NCI-H1436 treated with DMSO at 0.1 percent for 48 hours (cell line): ENCODE measurements at regions not wholly inside any gene's neighbourhood (a gene's known extent, or its start where the extent isn't known, plus 50 kb on each side); places are given as distances from the start of the nearest gene placed in this dataset.
"Not testable (repeated sequence)": the region's sequence is repeated elsewhere in the genome, so short reads cannot be mapped to it uniquely, and the experiment has no call there.

Experiments used
- DNase-seq: peaks from one replicate; lab custom pipeline; 2025; lab: John Stamatoyannopoulos, UW

DNA sequence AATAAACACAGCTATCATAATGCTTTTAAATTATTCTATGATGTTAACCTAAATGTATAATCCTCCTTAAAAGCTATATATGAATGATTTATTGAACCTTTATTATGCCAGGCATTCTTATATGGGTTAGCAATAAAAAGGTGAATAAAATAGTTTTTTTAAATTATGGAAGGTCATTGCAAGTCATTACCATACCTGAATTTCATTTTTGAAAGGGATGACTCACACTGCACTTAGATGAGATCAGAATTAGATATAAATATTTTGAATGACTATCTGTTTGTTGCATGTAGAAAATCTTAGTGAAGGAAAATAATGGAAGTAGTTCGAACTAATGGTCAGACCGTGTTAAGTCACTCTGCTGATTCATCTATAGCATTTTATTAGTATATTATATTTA lies 822.3 kb downstream of the LUZP2 start:
- no peak for DNase-seq

DNA sequence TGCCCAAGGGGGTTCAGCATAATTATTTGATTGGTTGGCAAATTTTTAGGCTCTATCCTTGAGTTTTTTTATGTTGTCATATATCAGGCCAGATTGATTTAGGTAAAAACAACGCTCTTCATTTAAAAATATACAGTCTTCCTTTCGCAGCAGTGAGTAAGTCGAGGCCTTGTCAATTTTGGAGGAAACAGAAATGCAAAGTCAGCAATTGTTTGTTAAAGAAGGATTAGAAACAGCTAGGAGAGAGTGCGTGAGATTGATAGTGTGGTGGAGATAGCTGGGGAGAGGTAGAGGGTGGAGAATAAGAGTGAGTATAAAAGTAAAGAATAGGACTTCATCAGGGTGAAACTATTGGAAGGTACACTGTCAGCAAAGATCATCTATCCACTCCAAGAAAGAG lies 830.8 kb downstream of the LUZP2 start:
- DNase-seq, result no peak

DNA sequence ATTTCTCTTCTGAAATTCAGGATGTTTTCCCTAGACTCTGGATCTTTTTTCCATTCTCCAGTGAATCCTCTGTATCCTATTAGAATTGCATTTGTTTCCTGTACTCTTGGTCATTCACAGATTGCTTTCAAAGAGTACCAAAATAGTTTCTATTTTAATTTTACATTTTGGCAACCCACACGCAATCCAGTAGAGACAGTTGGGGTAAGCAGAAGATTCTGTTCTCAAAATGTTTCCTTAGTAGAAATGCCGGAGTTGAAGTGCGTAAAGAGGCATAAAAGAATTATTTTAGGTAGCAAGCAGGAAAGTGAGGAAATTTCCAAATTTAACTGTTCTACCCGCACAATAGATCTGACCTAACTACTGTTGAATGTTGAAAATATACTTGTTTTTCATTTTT lies 842.4 kb downstream of the LUZP2 start:
- DNase-seq, result no peak

DNA sequence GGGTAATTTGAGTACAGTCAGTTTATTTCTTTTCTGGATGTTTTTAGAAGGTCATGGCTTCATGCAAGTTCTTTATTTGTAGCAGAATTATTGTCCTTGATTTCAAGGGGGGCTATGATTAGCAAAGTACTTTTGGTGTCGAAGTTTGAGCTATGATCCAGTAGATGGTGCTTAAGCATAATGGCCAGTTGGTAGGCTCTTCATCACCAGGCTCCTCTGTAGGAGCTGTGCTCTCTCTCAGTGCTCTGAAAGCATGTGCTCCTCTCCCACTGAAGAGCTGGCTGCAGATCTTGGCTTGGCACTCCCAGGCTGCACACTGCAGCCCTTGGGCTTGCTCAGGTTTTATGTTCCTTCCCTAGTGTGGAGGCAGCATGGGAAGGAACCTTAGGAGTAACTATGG lies 852.7 kb downstream of the LUZP2 start:
- no peak for DNase-seq

DNA sequence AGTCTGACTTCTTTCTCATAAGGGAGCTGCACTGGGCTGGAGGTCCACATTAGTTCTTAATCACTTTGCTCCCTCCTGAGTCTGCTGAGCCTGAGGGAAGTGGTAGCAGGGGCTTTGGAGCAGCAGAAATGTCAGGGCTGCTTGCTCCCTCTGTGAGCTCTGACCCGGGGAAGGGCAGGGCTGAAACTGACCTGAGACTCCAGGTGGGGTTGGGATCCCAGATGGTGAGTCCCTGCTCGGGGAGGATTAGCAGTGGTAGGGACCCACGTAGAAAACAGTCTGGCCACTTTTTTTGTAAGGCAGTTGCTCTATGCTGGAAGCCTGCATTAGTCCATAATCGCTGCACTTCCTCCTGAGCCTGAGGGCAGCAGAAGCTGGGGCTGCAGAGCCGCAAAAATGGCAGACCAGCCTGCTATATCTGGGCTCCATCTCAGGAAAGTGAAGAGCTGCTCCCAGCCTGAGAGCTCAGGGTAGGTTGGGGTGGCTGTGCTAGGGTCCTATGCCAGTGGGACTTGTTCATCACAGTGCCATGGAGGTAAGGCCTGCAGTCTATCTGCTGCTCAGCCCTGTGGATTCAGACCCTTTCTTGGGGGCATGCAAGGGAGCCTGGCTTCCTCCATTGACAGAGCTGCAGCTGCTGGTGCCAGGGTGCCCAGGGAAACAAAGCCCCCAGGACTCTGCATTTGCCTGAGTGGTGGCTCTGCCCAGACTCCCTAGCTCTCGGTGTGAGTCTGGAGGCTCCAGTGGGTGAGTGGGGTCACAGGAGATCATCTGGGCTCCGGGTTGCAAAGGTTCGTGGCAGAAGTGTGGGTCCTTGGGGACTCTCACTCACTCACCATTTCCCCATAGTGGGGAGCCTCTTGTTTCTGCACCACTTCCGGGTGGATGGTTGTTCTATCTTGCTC lies 854.3 kb downstream of the LUZP2 start:
- DNase-seq, result no peak

DNA sequence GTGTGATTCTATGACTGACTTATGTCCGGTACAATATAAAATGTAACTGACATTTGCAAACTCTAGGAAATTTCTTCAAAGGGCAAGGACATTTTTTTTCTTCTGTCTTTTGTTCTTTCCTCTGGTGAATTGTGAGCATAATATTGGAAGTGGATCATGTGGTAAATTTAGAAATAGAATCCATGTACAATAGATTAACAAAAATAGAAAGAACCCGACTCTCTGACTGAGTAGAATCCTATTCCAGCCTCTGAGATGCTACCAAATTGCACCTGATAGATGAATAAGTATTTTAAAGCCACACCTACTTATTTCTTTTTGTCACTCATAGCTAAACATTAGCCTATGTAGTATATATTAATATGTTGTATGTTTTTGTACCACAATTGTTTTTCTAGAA lies 860.3 kb downstream of the LUZP2 start:
- no peak for DNase-seq

DNA sequence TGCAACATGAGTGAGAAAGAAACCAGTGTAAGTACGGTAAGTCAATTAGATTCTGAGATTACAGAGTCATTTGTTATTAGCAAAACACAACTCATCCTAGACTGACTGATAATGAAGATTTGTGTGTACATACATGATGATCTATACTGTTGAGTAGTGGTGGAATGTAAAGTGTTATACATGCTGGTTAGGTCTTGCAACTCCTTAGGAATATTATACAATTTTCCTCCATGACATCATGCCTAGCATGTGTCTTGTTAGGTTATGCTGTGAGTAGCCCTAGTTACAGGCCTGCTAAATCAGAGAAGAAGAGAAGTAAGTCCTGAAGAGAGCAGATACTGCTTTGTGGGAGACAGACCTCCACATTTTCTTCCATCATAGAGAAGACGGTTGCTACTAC lies 880.6 kb downstream of the LUZP2 start:
- no peak for DNase-seq

DNA sequence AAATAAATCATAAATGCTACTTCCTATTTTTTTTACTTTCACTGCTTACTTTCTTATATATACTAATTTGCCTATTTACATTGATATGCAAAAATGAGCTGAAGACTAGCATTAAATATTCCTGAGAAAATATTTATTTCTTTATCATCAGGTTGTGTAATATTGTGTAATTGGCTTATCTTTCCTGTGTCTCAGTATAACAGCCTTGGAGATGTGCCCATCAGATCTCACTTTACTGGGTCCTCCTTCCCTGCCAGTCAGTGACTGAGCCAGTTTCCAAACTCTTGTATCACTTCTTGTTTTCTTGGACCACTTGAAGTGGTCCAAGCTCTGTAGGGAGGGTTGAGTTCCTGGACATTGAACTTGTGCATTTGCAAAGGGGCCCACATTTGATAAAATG lies 900.0 kb downstream of the LUZP2 start:
- DNase-seq, result no peak

DNA sequence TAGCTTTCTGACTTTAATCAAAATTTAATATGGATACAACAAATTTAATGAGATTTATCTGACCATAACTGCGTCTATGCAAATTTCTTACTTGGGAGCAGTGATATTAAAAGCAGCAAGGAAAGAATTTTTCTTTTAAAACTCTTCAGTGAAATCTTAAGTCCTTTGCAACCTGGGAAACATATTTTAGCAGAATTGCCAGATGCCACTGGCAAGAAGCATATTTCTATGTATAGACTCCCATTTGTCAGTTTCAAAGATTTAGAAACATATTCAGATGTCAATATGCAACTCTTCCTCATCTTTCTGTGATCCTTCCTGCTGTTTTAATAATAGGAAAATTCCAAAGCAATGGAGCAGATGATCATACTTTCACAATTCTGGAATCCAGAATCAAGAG lies 911.3 kb downstream of the LUZP2 start:
- no peak for DNase-seq

DNA sequence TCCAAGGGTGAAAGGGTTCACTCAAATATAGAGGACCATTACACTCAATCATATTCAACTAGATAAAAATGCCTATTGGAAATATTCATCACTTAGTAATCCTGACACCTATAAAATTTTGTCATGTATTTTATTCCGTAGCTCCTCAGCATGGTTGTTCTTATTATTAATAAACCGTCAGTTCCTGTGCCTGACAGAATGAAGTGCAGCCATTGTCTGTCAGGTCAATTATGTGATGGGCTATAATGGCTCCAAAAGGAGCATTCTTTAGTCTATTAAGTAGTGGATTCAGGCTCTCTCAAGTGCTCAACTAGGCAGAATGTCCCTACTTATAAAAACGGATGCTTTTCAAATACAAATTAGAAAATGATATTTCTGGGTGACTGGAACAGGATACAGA lies 916.1 kb upstream of the ANO3 start:
- no peak for DNase-seq

DNA sequence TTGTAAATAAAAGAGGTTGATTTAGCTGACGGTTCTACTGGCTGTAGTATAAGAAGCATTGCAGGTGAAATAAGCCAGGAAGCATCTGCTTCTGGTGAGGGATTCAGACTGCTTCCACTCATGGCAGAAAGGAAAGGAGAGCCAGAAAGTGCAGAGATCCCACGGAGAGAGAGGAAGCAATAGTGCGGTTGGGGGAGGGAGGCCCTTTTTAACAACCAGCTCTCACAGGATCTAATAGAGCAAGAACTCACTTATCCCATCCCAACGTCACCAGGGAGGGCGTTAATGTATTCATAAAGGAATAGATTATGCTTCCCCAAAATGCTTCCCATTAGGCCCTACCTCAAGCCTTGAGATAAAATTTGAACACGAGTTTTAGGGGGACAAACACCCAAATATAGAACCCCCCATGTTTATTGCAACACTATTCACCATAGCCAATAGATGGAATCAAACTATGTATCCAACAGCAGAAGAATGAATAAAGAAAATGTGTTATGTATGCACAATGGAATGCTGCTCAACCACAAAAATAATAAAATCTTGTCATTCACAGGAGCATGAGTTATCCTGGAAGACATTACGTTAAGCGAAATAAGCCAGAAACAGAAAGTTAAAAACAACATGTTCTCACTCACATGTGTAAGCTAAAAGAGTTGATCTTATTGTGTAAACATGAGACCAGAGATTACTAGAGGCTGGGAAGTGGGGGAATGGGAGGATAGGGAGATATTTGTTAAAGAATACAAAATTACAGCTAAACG lies 908.3 kb upstream of the ANO3 start:
- no peak for DNase-seq

DNA sequence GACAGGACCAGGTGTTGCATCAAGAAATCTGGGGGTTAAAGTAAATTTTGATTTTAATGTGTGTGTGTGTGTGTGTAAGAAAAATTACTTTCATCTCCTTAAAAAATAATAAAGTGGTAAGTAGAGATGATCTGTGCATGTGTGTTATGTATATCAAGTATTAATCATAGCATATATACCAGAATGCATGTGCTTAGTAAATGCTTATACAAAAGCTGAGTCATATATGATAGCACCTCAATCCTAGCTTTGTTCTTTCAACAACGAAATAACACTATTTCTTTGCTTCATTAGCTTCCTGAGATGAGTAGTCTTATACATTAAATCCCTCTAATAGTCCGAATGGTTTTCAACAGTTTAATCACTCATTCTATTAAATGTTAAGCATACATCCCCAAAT lies 899.6 kb upstream of the ANO3 start:
- DNase-seq, result no peak

DNA sequence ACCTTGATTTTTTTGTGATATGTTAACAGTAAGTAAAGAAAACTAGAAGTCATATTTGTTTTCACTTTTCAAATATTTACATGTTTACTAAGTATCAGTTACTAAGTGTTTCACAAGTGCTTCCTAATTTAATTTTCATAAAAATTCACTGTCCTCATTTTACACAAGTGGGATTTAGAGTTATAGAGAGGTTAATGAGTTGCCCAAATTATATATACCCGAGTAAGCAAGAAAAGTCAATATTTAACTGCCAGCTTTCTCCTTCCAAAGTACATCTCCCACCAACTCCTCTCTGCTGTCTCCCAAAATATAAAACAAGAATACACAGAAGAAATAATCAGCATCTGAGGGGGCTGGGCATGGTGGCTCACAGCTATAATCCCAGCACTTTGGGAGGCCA lies 896.7 kb upstream of the ANO3 start:
- no peak for DNase-seq

DNA sequence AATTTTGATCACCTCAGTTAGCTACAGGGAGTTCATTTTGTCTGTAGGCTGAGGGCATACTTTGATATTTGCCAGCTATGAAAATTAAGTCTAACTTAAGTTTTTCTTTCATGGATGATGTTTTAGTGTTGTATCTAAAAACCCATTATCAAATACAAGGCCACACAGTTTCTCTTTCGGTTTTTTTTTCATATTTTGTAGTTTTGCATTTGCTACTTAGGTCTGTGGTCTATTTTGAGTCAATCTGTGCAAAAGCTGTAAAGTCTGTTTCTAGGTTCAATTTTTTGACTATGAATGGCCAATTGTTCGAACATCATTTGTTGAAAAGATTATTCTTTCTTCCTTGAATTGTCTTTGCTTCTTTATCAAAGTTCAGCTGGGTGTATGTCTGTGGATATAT lies 895.6 kb upstream of the ANO3 start:
- no peak for DNase-seq

DNA sequence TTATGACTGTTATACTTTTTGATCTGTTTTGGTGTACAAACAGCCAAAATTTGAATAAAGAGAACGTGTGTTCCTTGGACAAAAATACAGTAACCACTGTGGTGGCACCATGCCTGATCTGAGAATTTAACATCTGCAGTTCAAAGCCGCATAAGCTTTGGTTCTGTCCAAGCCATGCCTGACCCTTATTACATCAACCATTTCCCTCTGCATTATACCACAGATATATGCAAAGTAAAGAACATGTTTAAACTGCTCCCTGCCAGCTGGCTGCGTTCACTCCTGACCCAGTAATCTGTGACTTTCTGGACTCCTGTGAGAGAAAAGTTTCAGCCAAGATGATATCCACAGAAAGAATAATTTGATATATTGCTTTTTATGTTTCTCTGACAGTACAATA lies 890.5 kb upstream of the ANO3 start:
- no peak for DNase-seq

DNA sequence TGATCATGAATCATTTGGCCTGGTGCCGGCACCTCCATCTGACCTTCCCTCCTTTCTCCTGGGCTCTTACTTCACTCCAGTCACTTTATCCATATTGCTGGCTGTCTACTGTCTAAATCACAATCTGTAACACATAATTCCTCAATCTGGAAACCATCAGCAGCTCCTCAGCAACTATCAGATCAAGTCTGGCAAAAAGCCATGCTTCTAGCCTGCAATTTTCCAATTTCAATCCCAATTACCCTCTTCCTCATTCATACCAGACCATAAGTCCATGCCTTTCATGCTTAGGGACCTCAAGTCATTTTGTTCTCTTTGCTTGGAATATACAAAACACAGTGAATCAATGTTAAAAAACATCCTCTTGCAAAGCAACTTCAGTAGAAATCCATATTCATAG lies 882.8 kb upstream of the ANO3 start:
- DNase-seq, result no peak

DNA sequence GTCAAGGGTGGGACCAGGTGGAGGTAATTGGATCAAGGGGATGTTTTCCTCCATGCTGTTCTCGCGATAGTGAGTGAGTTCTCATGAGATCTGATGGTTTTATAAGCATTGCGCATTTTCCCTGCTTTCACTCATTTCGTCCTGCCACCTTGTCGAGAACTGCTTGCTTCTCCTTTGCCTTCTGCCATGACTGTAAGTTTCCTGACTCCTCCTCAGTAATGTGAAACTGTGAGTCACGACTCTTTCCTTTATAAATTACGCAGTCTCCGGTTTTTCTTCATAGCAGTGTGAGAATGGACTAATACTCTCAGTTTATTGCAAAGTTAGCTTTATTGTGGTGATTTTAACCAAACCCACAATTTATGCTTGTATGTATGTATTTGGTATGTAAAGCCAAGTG lies 878.5 kb upstream of the ANO3 start:
- no peak for DNase-seq

DNA sequence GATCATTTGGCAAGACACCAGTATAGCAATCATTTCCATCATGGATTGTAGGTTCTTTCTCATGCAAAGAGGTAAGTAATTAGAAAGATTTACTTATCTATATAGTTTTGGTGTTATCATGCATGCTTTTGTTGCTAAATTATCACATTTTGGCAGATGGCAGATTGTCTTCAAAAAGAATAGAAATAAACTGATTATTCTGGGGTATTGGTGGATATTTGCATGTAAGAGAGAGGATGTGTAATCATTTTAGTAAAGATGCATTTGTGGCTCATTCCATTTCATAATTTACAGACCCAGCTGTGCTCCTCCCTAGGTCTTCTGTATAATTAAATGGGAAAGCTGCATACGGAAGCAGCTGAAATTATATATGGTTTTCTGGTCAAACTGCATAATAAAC lies 875.7 kb upstream of the ANO3 start:
- no peak for DNase-seq

DNA sequence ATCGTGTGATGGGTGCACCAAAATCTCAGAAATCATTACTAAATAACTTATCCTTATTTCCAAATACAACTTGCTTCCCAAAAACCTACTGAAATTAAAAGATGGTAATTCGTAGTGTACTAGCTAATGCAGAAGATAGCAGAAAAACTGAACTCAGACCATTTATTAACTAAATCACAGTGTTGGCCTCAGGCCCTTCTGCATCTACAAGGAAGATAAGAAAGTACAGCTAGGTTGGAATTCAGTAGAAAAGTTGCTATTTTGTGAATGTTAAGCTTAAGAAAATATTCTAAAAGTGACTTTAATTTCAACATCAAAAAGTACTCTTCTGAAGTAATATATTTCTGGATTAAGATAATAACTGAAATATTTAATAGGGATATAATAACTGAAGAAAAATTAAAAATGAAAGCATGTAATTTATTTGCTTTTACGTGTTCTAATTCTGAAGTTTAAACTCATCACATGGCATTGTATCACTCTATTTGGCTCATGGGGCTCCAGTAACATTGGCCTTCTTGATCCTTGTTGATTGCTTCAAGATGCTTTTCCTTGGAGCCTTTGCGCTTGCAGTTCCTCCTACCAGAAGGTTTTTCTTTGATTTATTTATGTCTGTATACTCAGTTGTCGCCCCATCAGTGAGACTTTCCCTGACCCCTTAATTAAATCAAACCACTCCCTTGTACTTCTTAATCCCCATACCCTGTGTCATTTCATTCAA lies 847.9 kb upstream of the ANO3 start:
- no peak for DNase-seq

DNA sequence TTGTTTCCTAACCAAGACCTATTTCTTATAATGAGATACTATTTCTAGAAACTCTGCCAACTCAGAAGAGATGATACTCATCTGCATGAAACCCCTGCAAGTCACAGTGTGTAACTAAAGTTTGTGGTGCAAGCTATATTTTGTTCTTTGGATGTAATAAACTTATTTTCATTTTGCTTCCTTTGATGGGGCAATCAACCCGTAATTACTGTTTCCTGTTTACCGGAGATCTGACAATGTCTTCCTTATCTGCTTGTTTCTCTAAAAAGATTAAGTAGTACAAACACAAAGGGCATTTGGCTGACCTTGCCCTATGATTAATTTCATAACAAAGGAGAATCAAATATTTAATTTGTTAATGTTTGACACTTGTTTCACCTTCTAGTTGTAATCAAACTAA lies 846.6 kb upstream of the ANO3 start:
- DNase-seq, result no peak

DNA sequence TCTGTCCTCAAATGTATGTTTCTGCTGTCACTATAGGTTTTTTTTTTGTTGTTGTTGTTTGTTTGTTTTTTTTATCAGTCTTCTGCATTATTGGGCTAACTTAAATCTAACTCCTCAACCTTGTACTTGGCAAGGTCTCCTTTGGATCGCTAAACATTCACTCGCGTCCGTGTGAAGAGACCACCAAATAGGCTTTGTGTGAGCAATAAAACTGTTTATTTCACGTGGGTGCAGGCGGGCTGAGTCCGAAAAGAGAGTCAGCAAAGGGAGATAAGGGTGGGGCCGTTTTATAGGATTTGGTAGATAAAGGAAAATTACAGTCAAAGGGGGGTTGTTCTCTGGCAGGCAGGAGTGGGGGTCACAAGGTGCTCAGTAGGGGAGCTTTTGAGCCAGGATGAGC lies 845.6 kb upstream of the ANO3 start:
- DNase-seq, result not testable (repeated sequence)

DNA sequence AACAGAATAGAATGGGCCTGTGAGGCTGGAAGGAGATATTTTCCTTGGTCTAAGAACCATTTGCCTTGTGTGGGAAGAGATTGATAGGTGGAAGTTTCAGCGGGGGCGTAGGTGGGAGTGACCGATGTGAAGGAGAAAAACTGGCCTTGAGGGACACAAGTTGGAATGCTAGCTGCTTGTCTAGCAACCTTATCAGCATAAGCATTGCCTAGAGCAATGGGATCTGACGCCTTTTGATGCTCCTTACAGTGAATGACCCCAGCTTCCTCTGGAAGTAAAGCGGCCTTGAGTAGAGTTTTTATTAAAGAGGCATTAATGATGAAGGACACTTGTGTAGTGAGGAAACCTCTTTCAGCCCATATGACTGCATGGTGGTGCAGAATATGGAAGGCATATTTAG lies 843.8 kb upstream of the ANO3 start:
- DNase-seq, result not testable (repeated sequence)

DNA sequence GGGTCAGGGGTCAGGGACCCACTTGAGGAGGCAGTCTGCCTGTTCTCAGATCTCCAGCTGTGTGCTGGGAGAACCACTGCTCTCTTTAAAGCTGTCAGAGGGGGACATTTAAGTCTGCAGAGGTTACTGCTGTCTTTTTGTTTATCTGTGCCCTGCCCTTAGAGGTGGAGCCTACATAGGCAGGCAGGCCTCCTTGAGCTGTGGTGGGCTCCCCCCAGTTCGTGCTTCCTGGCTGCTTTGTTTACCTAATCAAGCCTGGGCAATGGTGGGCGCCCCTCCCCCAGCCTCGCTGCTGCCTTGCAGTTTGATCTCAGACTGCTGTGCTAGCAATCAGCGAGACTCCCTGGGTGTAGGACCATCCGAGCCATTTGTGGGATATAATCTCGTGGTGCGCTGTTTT lies 830.5 kb upstream of the ANO3 start:
- DNase-seq, result not testable (repeated sequence)
